T-helper 1 cell (primary cell): ENCODE measurements at regions not wholly inside any gene's neighbourhood (a gene's known extent, or its start where the extent isn't known, plus 50 kb on each side); places are given as distances from the start of the nearest gene placed in this dataset.
A peak's percentile ranks its signal among the peaks of the same experiment; 100 is the strongest.

Experiments
- DNase-seq, 5 donors: peaks; one replicate each; pipeline ENCODE4 v3.0.0-alpha.2; 2012 to 2020

DNA sequence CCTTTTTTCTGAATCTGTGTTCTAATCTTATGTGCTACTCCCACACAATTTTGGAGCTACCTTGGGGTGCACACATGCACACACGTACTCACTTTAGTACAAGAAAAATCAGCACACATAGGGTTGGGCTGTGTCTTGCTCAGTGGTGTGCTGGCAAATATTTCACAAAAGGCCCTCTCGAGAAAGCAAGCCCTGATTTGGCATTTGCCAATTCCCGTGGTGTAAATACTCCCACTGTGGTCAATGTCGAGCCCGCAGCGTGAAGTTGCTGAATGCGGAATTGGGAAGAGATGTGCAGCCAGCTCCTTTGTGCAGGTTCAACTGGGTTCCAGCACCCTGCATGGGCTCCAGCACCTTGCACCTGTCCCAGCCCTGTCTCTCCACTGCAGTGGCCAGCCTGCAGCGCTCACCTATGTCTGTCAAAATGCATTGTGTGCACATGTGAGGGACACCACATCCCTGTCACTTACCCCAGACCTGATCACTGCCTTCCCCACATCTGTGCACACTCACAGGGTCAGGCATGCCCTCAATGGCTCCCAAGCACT lies 78.4 kb upstream of the WNT4 start:
- peak in 1 of 5 donors; percentile 1 for DNase-seq

DNA sequence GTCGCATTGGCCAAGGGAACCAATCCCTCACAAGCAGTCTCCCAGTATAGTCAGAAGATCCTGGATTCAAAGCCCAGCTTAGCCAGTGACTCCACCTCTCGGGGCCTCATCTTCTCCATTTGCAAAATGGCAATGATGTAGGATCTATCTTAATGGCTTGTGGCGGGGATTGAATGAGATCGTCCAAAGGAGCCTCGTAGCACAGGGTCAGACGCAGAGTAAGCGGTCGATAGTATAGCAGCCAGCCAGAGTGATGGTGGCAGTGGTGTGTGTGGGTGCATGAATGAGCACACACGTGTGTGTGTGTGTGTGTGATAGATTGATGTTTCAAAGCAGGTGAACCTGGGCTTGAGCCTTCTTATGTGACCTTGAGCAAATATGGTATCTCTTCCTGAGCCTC lies 79.8 kb upstream of the WNT4 start:
- no peak for DNase-seq

GRCh38 chr1:22223176-22223575 lies 80.3 kb upstream of the WNT4 start:
- DNase-seq: no peak

GRCh38 chr1:22224091-22224490 lies 81.2 kb upstream of the WNT4 start:
- DNase-seq: no peak

GRCh38 chr1:22224631-22225030 lies 81.7 kb upstream of the WNT4 start:
- DNase-seq: peak in 1 of 5 donors; percentile 4

DNA sequence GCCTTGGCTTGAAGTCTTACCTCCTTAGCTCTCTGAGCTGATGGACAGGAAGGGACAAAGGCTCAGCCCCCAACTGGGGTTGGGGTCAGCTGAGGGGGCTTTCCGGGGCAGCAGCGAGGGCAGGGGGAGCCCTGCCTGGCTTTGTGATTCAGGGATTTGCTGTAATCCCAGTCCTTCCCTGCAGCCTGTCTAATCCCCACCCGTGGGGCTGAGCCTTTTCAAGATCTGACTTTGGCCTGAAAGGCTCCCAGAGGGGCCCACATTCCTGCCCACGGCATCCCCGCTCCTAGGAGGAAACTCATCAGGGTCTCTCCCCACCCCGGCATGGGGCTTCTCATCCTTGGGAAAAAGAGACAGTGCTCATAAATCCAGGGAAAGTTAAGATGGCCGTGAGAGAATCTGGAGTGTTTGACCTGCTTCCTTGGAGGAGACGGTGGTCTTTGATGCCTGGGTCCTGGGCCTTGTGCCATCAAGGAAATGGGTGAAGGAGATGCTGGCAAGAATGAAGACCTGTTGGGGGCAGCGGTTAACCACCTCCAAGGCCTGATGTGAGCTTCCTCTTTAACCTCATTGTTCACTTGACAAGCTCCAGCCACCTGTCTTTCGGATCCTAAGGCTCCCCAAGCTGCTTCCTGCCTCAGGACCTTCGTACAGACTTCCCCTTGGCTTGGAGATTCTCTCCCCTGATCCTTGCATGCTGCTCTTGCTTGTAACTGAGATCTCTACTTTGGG lies 83.1 kb upstream of the WNT4 start:
- DNase-seq: no peak

DNA sequence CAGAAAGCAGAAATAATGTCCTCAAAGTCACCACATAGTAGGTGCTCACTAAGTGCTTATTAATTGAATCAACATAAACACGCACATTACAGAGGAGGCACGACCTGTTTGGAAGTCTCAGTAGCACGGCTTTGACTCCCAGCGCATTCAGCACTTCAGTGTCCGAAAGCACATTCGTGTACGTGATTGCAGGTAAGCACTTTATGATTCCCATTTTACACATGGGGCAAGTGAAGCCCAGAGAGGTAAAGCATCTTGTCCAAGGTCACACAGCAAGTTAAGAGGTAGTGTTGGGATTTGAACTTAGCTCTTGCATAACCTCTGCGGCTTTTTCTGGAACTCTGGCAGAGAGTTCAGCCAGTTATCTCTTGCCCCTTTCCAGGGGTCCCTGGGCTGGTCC lies 85.2 kb upstream of the WNT4 start:
- no peak for DNase-seq

- DNase-seq: no peak
These were observed 85.6 kb upstream of the WNT4 start for GRCh38 chr1:22228505-22228911.

- no peak for DNase-seq
These were observed 86.5 kb upstream of the WNT4 start for GRCh38 chr1:22229379-22229778.

- no peak for DNase-seq
These were observed 88.2 kb upstream of the WNT4 start for GRCh38 chr1:22231068-22231593.

DNA sequence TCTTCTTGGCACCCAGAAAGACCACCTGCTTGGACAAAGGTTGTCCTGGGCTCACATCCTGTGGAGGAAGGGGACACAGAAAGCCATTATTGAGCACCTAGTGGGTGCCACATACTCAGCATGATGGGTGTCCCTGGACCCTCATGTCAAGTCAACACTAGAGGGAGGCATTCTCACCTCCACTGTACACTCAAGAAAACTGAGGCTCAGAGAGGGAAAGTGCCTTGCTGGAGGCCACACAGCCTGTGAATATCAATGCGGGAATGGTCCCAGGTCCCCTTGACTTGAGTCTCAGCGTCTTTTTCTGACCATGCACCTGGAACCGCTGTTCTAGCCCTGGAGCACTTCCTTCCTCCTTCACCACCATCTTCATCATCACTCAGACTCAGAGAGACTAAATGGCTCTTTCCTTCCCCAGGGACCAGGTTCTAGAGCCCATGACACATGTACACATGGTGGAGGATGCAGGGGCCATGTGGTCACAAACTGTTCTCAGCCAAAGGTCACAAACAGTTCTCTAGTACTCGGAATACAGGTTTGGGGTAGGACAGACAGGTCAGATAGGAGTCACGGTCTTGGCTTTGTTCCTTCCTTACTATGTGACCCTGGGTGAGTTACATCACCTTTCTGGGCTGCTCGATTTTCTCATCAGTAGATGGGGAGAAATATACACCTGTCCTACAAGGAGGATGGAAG lies 89.2 kb upstream of the WNT4 start:
- no peak for DNase-seq

GRCh38 chr1:22233222-22233621 lies 90.3 kb upstream of the WNT4 start:
- DNase-seq: no peak

DNA sequence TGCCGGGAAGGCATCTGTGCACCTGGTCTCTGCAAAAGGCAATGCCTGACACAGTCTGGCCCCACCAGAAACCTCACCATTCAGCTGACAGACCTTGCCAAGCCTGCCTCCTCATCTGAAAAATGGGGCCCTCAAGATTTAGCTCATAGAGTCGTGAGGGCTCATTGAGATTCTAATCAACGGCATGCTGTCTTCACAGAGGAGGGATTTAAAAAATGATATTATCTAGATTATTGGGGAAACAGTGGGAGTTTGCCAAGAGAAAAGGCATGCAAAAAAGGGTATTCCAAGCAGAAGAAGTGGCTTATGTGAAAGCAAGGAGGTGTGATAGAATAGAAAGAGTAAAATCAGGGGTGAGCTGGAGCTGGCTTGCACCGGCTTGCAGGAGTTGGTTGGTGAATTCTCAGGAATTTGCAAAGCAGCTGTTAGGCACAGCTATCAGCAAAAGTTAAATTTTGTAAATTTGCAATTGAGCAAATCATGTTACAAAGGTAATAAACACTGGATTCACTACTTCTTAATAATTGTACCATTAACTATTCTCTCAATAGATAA lies 91.7 kb upstream of the WNT4 start:
- no peak for DNase-seq

GRCh38 chr1:22236166-22236565 lies 93.3 kb upstream of the WNT4 start:
- DNase-seq: no peak

DNA sequence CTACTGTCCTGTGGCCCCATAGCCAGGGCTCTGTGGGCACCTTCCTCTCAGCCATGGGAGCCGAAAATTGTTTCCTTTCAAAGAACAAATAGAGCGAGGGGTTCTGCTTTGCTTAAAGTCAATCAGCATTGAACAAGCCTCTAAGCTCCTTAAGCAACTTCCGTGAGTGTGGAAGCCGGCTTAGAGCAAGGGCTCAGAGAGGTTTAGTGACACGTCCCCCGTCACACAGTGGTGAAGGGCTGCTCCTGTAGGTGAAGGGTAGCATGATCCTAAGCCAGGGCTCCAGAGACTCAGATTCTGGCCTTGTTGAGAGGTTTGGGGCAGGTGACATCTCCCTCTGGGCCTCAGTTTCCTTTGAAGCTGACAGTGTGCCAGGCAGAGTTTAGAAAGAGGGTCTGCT lies 94.0 kb upstream of the WNT4 start:
- no peak for DNase-seq

- DNase-seq: no peak
These were observed 94.7 kb upstream of the WNT4 start for GRCh38 chr1:22237433-22238093.

- no peak for DNase-seq
These were observed 95.7 kb upstream of the WNT4 start for GRCh38 chr1:22238356-22239224.

- DNase-seq: no peak
These were observed 96.5 kb upstream of the WNT4 start for GRCh38 chr1:22239378-22239777.

DNA sequence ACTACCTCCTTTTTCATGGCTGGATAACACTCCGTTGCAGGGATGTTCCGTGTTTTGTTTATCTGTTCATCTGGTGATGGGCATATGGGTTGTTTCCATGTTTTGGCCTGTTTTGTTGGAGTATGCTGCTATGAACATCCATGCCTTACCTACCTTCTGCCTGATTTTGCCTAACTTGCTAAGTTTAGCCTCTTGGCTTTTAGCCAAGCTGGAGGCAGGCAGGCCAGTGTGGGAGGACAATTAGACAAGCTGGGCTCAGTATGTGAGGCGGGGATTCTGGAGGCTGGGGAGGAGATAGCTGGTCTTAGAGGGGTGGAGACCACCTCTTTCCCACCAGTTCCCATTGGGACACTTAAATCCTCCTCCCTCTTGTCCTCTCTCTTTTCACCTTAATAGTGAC lies 98.4 kb upstream of the WNT4 start:
- no peak for DNase-seq

DNA sequence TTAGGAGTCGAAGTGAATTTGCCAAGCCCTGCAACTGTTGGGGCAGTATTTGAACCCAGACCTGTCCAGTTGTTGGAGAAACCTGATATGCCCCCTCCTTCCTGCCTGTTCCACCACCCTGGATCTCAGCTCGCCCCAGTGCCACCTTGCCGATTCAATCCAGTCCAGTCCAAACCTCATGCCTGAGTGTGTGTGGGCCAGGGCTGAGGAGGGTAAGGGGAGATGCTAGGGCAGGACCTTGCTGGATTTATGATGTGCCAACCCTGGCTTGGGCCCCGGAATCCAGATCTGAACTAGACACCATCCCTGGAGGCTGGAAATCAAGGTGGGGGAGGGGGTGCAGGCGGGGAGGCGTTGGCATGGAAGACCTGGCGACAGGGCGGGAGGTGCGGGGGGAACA lies 98.9 kb upstream of the WNT4 start:
- no peak for DNase-seq

GRCh38 chr1:22245100-22245650 lies 102.3 kb upstream of the WNT4 start:
- no peak for DNase-seq

GRCh38 chr1:22245726-22246125 lies 102.8 kb upstream of the WNT4 start:
- DNase-seq: no peak
